ENCODE measurements at regions not wholly inside any gene's neighbourhood (a gene's known extent, or its start where the extent isn't known, plus 50 kb on each side); places are given as distances from the start of the nearest gene placed in this dataset.

- WGBS (ENCODE audit: missing lambda C conversion rate): 45% methylated on average over 4 of the region's 4 CpGs
- Histone ChIP-seq H3K27ac (no peak overlapping the region), H3K4me1 (no peaks in the 10 kb centered on the region), H3K4me2 (no peak overlapping the region), H3K4me3 (no peak overlapping the region), H3K9me3 (no peaks in the 10 kb centered on the region)
- DNase-seq (ENCODE audit: low read depth in 1 of 2, low spot score in 1 of 2) (no peak), ATAC-seq (no peak), FAIRE-seq (no peak)
- TF ChIP-seq HEYL (CRISPR knock-in tag; IDR thresholded peaks at IDR 0.05) (no peak), GATA3 (IDR thresholded peaks at IDR 0.05; ENCODE audit: borderline replicate concordance) (no peak)
- ChIA-PET CTCF (interaction anchor here (0.8 to 3.9 kb wide), 3 partner anchors 8 to 1771 kb away, joined by 3 to 20 read pairs (median 4); no protein-coding TSS in a partner anchor), POLR2A (no interaction called here)
These were observed 1241.7 kb downstream of the GATA3 start for GRCh38 chr10:9296190-9296589.

GRCh38 chr10:9297580-9297979, 1243.1 kb downstream of the GATA3 start:
- no peaks in the 10 kb centered on the region for H3K9me3 ChIP-seq
- POLR2A ChIA-PET: no interaction called here
- CTCF ChIA-PET: no interaction called here
- H3K4me2 ChIP-seq: no peak overlapping the region
- FAIRE-seq: no peak
- DNase-seq (ENCODE audit: low read depth in 1 of 2, low spot score in 1 of 2): no peak
- TF ChIP-seq ESRRA (IDR thresholded peaks at IDR 0.05; ENCODE audit: borderline replicate concordance, low read length) (no peak), NFE2L2 (conservative IDR thresholded peaks at IDR 0.05; ENCODE audit: low read length) (no peak), TFCP2L1 (CRISPR knock-in tag; IDR thresholded peaks at IDR 0.05) (no peak), ZC3H11A (IDR thresholded peaks at IDR 0.05) (no peak), NR3C1 (IDR thresholded peaks at IDR 0.05) (no peak), CTCF (IDR thresholded peaks at IDR 0.05) (no peak), RFX5 (IDR thresholded peaks at IDR 0.05) (no peak), HOXB13 (CRISPR knock-in tag; IDR thresholded peaks at IDR 0.05; ENCODE audit: low read depth) (no peak), NPAS2 (CRISPR knock-in tag; IDR thresholded peaks at IDR 0.05; ENCODE audit: borderline replicate concordance) (no peak), CHD4 (IDR thresholded peaks at IDR 0.05; ENCODE audit: borderline replicate concordance) (no peak), FOSL2 (IDR thresholded peaks at IDR 0.05) (no peak), FOSL2 (CRISPR knock-in tag; IDR thresholded peaks at IDR 0.05) (no peak), JUNB (IDR thresholded peaks at IDR 0.05) (no peak), MAX (IDR thresholded peaks at IDR 0.05) (no peak), HMGXB4 (CRISPR knock-in tag; IDR thresholded peaks at IDR 0.05; ENCODE audit: borderline replicate concordance) (no peak), RCOR1 (IDR thresholded peaks at IDR 0.05; ENCODE audit: low read depth, low read length) (no peak), JUN (IDR thresholded peaks at IDR 0.05) (no peak), PBX3 (IDR thresholded peaks at IDR 0.05) (no peak), RARB (CRISPR knock-in tag; IDR thresholded peaks at IDR 0.05) (no peak), PHF8 (IDR thresholded peaks at IDR 0.05; ENCODE audit: borderline replicate concordance, low read depth) (no peak), CBX2 (IDR thresholded peaks at IDR 0.05; ENCODE audit: borderline replicate concordance, low read depth) (no peak)
- H3K4me3 ChIP-seq: no peak overlapping the region
- no peaks in the 10 kb centered on the region for H3K4me1 ChIP-seq
- WGBS (ENCODE audit: missing lambda C conversion rate): 62% methylated on average over 3 of the region's 3 CpGs
- ATAC-seq: no peak
- no peak overlapping the region for H3K27ac ChIP-seq
